Panc1 (cell line): ENCODE measurements at regions not wholly inside any gene's neighbourhood (a gene's known extent, or its start where the extent isn't known, plus 50 kb on each side); places are given as distances from the start of the nearest gene placed in this dataset.

Experiments used
- ATAC-seq: fragments of 200-7000 bp; cut with Tn5 transposase; 2 replicates; pipeline ENCODE4 v1.9.1; 2020; ENCODE audit warnings: mild to moderate bottlenecking, moderate library complexity
- BruUV-seq: library from RNA; stranded (reverse); fragments of 400-500 nt; replicated peaks from 2 replicates; lab custom pipeline; 2021; lab: Mats Ljungman, UMichigan
- CTCF ChIA-PET: fragments of 300-600 bp; sonication (Branson Sonifier 250); formaldehyde crosslinking; loops from one replicate; lab custom pipeline; 2022; ENCODE audit warnings: antibody characterized with exemption; lab: Charles Lee
- POLR2A ChIA-PET: fragments of 300-600 bp; sonication (Branson Sonifier 250); formaldehyde crosslinking; loops from one replicate; lab custom pipeline; 2022; ENCODE audit warnings: antibody characterized with exemption; lab: Charles Lee
- DNase-seq: peaks from one replicate; pipeline ENCODE4 v3.0.0-alpha.2; 2010; ENCODE audit warnings: low read depth, low spot score
- H3K27ac ChIP-seq: 2 replicates; pipeline ENCODE4 v1.5.1; 2011; ENCODE audit warnings: mild to moderate bottlenecking, low read length, inconsistent platforms
- H3K27me3 ChIP-seq: fragments of 200-500 bp; sonication (Bioruptor generic); 2 replicates; pipeline ENCODE4 v1.6.0; 2014; ENCODE audit warnings: low read length, inconsistent platforms; ENCODE audit not compliant: control insufficient read depth, insufficient read depth
- H3K36me3 ChIP-seq: fragments of 200-500 bp; sonication (Bioruptor generic); 2 replicates; pipeline ENCODE4 v1.5.1; 2014; ENCODE audit warnings: inconsistent platforms, mild to moderate bottlenecking, low read length, moderate library complexity; ENCODE audit not compliant: control insufficient read depth, insufficient read depth
- H3K4me1 ChIP-seq: 2 replicates; pipeline ENCODE4 v1.5.1; 2011; ENCODE audit warnings: inconsistent platforms, mild to moderate bottlenecking, low read length, moderate library complexity; ENCODE audit not compliant: control insufficient read depth, insufficient read depth
- H3K4me3 ChIP-seq, 2 experiments: 2 replicates each; pipeline ENCODE4 v1.5.1; 2011 to 2012; ENCODE audit warnings: low read depth in 2 of 2, low read length in 2 of 2, mild to moderate bottlenecking in 2 of 2, inconsistent platforms in 1 of 2, moderate library complexity in 1 of 2
- H3K9me3 ChIP-seq: fragments of 200-500 bp; sonication (Bioruptor generic); 2 replicates; pipeline ENCODE4 v1.5.1; 2014; ENCODE audit warnings: low read depth, mild to moderate bottlenecking, inconsistent platforms, low read length, moderate library complexity; ENCODE audit not compliant: control insufficient read depth, insufficient read depth
- POLR2AphosphoS5 ChIP-seq: IDR thresholded peaks from 2 replicates; pipeline ENCODE4 v1.6.1; 2012; ENCODE audit warnings: mild to moderate bottlenecking, low read depth, low read length, moderate library complexity
- SIN3A ChIP-seq: IDR thresholded peaks from 2 replicates; pipeline ENCODE4 v1.6.1; 2012; ENCODE audit warnings: low read depth, mild to moderate bottlenecking, low read length, moderate library complexity, borderline replicate concordance; ENCODE audit not compliant: insufficient read depth
- TCF7L2 ChIP-seq: IDR thresholded peaks from 2 replicates; pipeline ENCODE4 v1.6.1; 2011; ENCODE audit warnings: mild to moderate bottlenecking, low read depth, low read length, inconsistent platforms
- in situ Hi-C: cut with HindIII; loops from 2 replicates; pipeline ENCODE4 v1.10.0; 2016; ENCODE audit warnings: low sequenced_read_pairs, low pct_unique_long_range_greater_than_20kb
- intact Hi-C: fragments of 100-400 bp; cut with micrococcal nuclease; formaldehyde crosslinking; loops from one replicate; pipeline ENCODE4 v1.10.0; 2022; ENCODE audit not compliant: unreplicated experiment
- TF ChIP-seq, protein P1 (sequence below), 2 experiments: IDR thresholded peaks; 2 replicates each; pipeline ENCODE4 v1.6.1; 2011 to 2012; ENCODE audit warnings: low read depth in 2 of 2, control low read depth in 1 of 2, low read length in 1 of 2, mild to moderate bottlenecking in 1 of 2, moderate library complexity in 1 of 2; ENCODE audit not compliant: insufficient read depth in 1 of 2
- TF ChIP-seq, protein P2 (sequence below): fragments of 450-650 bp; IDR thresholded peaks from 2 replicates; pipeline ENCODE4 v1.5.1; 2017; ENCODE audit warnings: mild to moderate bottlenecking

- in situ Hi-C loops = no loop called here
Measured at GRCh38 chr3:9310043-9310442, 52.8 kb upstream of the THUMPD3 start.

DNA sequence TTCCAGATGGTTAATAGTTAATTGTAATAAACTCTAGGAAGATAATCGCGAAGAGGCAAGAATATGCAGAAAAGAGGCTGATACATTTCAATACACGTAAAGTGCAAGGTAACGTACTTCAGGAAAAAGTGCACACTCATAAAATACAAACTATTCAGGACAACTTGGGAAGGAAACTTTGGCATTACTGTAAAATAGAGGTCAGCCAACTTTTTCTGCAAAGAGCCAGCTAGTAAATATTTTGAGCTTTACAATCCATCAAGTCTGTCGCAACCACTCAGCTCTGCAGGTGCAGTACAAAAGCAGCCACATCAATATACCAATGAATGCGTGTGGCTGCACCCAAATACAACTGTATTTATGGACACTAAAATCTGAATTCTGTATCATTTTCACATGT, 51.6 kb upstream of the THUMPD3 start:
- Histone ChIP-seq H3K27ac (no peak overlapping the region), H3K4me1 (no peaks in the 10 kb centered on the region), H3K27me3 (no peaks in the 10 kb centered on the region), H3K9me3 (no peaks in the 10 kb centered on the region), H3K4me3 (no peak overlapping the region), H3K36me3 (no peaks in the 10 kb centered on the region)
- in situ Hi-C loops (no loop called here), intact Hi-C loops (no loop called here)
- no peak for TF ChIP-seq SIN3A
- TF ChIP-seq, protein P1, sequence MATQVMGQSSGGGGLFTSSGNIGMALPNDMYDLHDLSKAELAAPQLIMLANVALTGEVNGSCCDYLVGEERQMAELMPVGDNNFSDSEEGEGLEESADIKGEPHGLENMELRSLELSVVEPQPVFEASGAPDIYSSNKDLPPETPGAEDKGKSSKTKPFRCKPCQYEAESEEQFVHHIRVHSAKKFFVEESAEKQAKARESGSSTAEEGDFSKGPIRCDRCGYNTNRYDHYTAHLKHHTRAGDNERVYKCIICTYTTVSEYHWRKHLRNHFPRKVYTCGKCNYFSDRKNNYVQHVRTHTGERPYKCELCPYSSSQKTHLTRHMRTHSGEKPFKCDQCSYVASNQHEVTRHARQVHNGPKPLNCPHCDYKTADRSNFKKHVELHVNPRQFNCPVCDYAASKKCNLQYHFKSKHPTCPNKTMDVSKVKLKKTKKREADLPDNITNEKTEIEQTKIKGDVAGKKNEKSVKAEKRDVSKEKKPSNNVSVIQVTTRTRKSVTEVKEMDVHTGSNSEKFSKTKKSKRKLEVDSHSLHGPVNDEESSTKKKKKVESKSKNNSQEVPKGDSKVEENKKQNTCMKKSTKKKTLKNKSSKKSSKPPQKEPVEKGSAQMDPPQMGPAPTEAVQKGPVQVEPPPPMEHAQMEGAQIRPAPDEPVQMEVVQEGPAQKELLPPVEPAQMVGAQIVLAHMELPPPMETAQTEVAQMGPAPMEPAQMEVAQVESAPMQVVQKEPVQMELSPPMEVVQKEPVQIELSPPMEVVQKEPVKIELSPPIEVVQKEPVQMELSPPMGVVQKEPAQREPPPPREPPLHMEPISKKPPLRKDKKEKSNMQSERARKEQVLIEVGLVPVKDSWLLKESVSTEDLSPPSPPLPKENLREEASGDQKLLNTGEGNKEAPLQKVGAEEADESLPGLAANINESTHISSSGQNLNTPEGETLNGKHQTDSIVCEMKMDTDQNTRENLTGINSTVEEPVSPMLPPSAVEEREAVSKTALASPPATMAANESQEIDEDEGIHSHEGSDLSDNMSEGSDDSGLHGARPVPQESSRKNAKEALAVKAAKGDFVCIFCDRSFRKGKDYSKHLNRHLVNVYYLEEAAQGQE (IDR thresholded peaks at IDR 0.05; ENCODE audit: insufficient read depth in 1 of 2, low read depth in 2 of 2, low read length in 1 of 2) = no peak
- no peak for TF ChIP-seq POLR2AphosphoS5
- TF ChIP-seq, protein P2, sequence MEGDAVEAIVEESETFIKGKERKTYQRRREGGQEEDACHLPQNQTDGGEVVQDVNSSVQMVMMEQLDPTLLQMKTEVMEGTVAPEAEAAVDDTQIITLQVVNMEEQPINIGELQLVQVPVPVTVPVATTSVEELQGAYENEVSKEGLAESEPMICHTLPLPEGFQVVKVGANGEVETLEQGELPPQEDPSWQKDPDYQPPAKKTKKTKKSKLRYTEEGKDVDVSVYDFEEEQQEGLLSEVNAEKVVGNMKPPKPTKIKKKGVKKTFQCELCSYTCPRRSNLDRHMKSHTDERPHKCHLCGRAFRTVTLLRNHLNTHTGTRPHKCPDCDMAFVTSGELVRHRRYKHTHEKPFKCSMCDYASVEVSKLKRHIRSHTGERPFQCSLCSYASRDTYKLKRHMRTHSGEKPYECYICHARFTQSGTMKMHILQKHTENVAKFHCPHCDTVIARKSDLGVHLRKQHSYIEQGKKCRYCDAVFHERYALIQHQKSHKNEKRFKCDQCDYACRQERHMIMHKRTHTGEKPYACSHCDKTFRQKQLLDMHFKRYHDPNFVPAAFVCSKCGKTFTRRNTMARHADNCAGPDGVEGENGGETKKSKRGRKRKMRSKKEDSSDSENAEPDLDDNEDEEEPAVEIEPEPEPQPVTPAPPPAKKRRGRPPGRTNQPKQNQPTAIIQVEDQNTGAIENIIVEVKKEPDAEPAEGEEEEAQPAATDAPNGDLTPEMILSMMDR = no peak
- no peak for TF ChIP-seq TCF7L2
- ATAC-seq (no peak), DNase-seq (no peak)
- no TSS peak for BruUV-seq
- ChIA-PET POLR2A (no interaction called here), CTCF (no interaction called here)

More at GRCh38 chr3:9310043-9310442, 52.8 kb upstream of the THUMPD3 start:
- ChIA-PET POLR2A (no interaction called here), CTCF (no interaction called here)
- Histone ChIP-seq H3K9me3 (no peaks in the 10 kb centered on the region), H3K4me3 (no peak overlapping the region), H3K4me1 (no peaks in the 10 kb centered on the region), H3K27ac (no peak overlapping the region), H3K36me3 (no peaks in the 10 kb centered on the region), H3K27me3 (no peaks in the 10 kb centered on the region)
- intact Hi-C loops = no loop called here
- TF ChIP-seq POLR2AphosphoS5 = no peak
- no peak for TF ChIP-seq TCF7L2
- TF ChIP-seq, protein P2 = no peak
- TF ChIP-seq, protein P1 (IDR thresholded peaks at IDR 0.05; ENCODE audit: insufficient read depth in 1 of 2, low read depth in 2 of 2, low read length in 1 of 2) = no peak
- TF ChIP-seq SIN3A = no peak
- ATAC-seq (no peak), DNase-seq (no peak)
- BruUV-seq = no TSS peak
